ENCODE measurements at regions not wholly inside any gene's neighbourhood (a gene's known extent, or its start where the extent isn't known, plus 50 kb on each side); places are given as distances from the start of the nearest gene placed in this dataset.

DNA sequence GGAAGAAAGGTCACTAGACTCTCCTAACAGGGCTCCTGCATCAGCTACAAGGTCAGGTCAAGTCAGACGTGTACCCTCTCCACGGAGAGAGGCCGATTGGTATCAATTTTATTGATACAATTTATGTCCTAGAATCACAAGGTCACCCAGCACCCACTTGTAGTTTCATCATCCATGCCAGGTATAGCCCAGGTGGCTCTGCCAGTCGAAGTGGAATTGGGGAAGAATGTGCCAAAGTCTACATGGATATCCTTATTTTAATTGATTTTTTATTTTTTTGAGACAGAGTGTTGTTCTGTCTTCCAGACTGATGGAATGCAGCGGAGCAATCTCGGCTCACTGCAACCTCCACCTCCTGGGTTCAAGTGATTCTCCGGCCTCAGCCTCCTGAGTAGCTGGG, 334.1 kb downstream of the SHANK2 start:
- TF ChIP-seq, protein P1, sequence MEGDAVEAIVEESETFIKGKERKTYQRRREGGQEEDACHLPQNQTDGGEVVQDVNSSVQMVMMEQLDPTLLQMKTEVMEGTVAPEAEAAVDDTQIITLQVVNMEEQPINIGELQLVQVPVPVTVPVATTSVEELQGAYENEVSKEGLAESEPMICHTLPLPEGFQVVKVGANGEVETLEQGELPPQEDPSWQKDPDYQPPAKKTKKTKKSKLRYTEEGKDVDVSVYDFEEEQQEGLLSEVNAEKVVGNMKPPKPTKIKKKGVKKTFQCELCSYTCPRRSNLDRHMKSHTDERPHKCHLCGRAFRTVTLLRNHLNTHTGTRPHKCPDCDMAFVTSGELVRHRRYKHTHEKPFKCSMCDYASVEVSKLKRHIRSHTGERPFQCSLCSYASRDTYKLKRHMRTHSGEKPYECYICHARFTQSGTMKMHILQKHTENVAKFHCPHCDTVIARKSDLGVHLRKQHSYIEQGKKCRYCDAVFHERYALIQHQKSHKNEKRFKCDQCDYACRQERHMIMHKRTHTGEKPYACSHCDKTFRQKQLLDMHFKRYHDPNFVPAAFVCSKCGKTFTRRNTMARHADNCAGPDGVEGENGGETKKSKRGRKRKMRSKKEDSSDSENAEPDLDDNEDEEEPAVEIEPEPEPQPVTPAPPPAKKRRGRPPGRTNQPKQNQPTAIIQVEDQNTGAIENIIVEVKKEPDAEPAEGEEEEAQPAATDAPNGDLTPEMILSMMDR (IDR thresholded peaks at IDR 0.05; ENCODE audit: low read depth, low read length, missing input control), result no peak
- no peak for TF ChIP-seq GABPA (IDR thresholded peaks at IDR 0.05 in 1 of 2, conservative IDR thresholded peaks at IDR 0.05 in 1 of 2)

All from liver (tissue), 3 donors.